Activated naive CD8-positive, alpha-beta T cell treated with anti-CD3 and anti-CD28 coated beads, Interleukin-2, amount 50 U/mL, for 24 hours (primary cell): ENCODE measurements at regions not wholly inside any gene's neighbourhood (a gene's known extent, or its start where the extent isn't known, plus 50 kb on each side); places are given as distances from the start of the nearest gene placed in this dataset.

Experiments used
- ATAC-seq: fragments of 150-1000 bp; cut with Tn5 transposase; one replicate; pipeline ENCODE4 v1.10.0; 2021
- DNase-seq: peaks from one replicate; pipeline ENCODE4 v3.0.0; 2021
- H3K27ac Mint-ChIP-seq: one replicate; pipeline ENCODE4 v1.8.0; 2021; ENCODE audit warnings: mild to moderate bottlenecking, mixed read lengths
- H3K27me3 Mint-ChIP-seq: one replicate; pipeline ENCODE4 v1.8.0; 2021; ENCODE audit warnings: mixed read lengths
- H3K36me3 Mint-ChIP-seq: one replicate; pipeline ENCODE4 v1.8.0; 2021; ENCODE audit warnings: low read depth, mixed read lengths
- H3K4me1 Mint-ChIP-seq: one replicate; pipeline ENCODE4 v1.8.0; 2021; ENCODE audit warnings: mixed read lengths
- H3K4me3 Mint-ChIP-seq: one replicate; pipeline ENCODE4 v1.8.0; 2021; ENCODE audit warnings: mild to moderate bottlenecking, moderate library complexity, mixed read lengths
- H3K9me3 Mint-ChIP-seq: one replicate; pipeline ENCODE4 v1.8.0; 2021; ENCODE audit warnings: mixed read lengths

DNA sequence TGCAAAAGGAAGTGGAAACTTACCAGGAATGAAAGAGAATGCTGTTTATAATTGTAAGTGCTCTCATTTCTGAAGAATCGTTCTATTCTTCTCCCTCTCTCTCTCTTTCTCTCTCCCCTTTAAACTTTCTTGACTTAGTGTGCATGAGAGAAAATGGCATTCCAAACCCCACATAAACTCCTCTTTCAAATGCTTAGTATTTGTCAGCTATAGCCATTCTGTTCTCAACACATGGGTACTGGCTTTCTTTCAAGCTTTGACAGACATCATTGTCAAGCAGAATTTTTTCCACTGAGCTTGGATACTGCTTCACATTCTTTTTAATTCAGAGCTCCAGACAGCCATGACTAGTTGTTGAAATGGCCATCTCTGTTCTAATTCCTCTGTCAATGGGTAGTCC, 51.1 kb upstream of the PREP start:
- ATAC-seq (no peak), DNase-seq (no peak)
- H3K27ac Mint-ChIP-seq: no peak overlapping the region
- no peaks in the 10 kb centered on the region for H3K9me3 Mint-ChIP-seq
- no peaks in the 10 kb centered on the region for H3K36me3 Mint-ChIP-seq
- peaks cover 33% of the 10 kb centered on the region for H3K4me1 Mint-ChIP-seq
- H3K27me3 Mint-ChIP-seq: no peaks in the 10 kb centered on the region
- H3K4me3 Mint-ChIP-seq: peak overlapping the region; percentile 57

- peaks cover 25% of the 10 kb centered on the region for H3K4me1 Mint-ChIP-seq
- peak overlapping the region; percentile 72 for H3K27ac Mint-ChIP-seq
- no peaks in the 10 kb centered on the region for H3K9me3 Mint-ChIP-seq
These were observed 50.3 kb upstream of the PREP start for GRCh38 chr6:105452924-105453756.

More at GRCh38 chr6:105452924-105453756, 50.3 kb upstream of the PREP start:
- H3K4me3 Mint-ChIP-seq: peak overlapping the region; percentile 57
- H3K36me3 Mint-ChIP-seq: no peaks in the 10 kb centered on the region
- ATAC-seq (peak; percentile 86), DNase-seq (peak; percentile 34)
- no peaks in the 10 kb centered on the region for H3K27me3 Mint-ChIP-seq
